GM10248 (cell line): ENCODE measurements at regions not wholly inside any gene's neighbourhood (a gene's known extent, or its start where the extent isn't known, plus 50 kb on each side); places are given as distances from the start of the nearest gene placed in this dataset.

Experiments
- CTCF ChIA-PET: fragments of 300-600 bp; sonication (Branson Sonifier 250); formaldehyde crosslinking; extraction: SDS; loops from one replicate; lab custom pipeline; 2021; ENCODE audit warnings: antibody characterized with exemption; lab: Yijun Ruan, JAX
- POLR2A ChIA-PET: fragments of 350-650 bp; sonication (Branson Sonifier 250); formaldehyde crosslinking; extraction: SDS; loops from one replicate; lab custom pipeline; 2020; ENCODE audit warnings: antibody characterized with exemption; lab: Yijun Ruan, JAX
- DNase-seq: peaks from one replicate; pipeline ENCODE4 v3.0.0; 2012; ENCODE audit errors: extremely low spot score
- TF ChIP-seq, protein P1 (sequence below): IDR thresholded peaks from 2 replicates; pipeline ENCODE4 v1.5.1; 2012; ENCODE audit warnings: mild to moderate bottlenecking, low read depth; ENCODE audit errors: extremely low read depth, missing control alignments, control extremely low read depth

DNA sequence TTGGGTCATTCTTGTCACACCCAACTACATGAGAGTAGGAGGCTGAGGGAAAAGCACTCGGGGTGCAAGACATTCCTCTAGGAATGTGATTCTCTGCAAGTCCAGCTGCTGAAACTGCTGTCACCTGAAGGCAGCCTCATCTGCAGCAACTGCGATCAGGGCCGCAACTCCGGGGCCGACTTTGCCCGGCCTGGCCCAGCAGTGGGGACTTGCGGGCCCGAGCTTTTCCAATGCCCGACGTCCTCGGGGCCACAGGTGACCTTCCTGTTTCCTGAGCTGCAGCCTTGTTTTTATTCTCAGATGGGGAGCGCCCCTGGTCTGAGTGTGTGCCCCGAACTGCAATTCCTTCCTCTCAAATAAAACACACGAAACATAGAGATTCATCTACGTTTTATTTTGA is 104.7 kb upstream of the NKX1-1 start:
- POLR2A ChIA-PET, result no interaction called here
- no peak for DNase-seq
- CTCF ChIA-PET, result no interaction called here
- TF ChIP-seq, protein P1, sequence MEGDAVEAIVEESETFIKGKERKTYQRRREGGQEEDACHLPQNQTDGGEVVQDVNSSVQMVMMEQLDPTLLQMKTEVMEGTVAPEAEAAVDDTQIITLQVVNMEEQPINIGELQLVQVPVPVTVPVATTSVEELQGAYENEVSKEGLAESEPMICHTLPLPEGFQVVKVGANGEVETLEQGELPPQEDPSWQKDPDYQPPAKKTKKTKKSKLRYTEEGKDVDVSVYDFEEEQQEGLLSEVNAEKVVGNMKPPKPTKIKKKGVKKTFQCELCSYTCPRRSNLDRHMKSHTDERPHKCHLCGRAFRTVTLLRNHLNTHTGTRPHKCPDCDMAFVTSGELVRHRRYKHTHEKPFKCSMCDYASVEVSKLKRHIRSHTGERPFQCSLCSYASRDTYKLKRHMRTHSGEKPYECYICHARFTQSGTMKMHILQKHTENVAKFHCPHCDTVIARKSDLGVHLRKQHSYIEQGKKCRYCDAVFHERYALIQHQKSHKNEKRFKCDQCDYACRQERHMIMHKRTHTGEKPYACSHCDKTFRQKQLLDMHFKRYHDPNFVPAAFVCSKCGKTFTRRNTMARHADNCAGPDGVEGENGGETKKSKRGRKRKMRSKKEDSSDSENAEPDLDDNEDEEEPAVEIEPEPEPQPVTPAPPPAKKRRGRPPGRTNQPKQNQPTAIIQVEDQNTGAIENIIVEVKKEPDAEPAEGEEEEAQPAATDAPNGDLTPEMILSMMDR, result no peak

DNA sequence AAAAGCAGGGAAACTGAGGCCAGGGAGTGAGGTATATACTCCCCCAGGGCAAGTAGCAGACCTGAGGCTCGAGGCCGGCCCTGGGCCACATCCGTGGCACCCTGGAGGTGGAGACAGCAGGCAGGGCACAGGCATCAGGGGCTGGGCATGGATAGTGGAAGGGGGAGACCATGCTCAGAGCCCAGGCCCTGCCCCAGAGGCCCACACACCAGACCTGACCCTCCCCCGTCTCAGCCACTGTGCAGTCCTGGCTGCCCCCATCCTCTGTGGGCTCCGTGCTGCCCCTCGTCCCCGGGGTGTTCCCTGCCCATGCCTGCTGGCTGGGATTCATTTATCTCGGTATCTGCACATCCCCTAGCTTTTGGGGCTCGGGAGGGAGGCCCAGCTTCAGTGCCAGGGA is 103.1 kb upstream of the NKX1-1 start:
- DNase-seq, result no peak
- TF ChIP-seq, protein P1, result no peak
- ChIA-PET POLR2A (no interaction called here), CTCF (no interaction called here)

DNA sequence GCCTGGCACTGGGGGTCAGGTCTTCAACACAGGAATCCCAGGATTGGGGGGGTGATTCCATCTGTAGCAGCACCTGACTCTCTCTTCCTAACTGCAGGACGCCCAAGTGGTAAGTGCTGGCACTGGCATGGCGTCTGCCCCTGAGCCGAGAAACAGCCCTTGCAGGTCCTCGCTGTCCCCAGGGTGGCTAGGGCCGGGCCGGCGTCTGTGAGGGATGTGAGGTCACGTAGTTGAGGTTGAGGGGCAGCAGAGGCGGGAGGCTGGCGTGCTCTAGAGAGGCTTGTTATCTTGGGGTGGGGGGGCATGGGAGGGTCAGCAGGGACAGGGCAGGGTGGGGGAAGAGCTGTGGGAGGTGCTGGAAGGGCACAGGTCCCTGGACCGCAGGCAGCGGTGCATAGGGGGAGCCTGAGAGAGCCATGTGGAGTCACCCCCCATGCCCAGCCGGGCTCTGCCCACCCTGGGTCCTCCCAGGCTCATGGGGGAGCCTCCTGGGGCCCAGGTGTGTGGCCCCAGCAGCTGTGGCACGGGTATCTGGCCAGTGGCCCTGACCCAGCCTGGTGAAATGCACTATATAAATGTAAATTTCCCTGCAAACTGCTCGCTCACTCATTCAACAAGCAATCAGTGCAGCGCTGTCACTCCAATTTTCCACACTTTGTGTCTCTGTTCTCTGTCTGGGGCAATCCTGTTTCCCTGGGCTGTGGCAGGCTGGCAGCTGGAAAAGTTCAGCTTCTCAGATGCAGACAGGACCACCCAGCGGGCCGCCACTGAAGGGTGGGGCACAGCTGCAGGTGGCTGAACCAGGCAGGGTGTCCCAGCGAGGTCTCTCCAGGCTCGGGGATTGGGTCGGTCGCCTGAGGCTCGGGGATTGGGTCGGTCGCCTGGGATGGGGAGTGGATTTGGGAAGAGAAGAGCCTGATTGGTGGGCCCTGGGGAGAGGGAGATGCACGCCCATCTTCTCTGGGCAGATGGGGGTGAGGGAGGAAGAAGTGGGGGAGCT is 102.2 kb upstream of the NKX1-1 start:
- TF ChIP-seq, protein P1, result no peak
- ChIA-PET POLR2A (no interaction called here), CTCF (no interaction called here)
- no peak for DNase-seq

DNA sequence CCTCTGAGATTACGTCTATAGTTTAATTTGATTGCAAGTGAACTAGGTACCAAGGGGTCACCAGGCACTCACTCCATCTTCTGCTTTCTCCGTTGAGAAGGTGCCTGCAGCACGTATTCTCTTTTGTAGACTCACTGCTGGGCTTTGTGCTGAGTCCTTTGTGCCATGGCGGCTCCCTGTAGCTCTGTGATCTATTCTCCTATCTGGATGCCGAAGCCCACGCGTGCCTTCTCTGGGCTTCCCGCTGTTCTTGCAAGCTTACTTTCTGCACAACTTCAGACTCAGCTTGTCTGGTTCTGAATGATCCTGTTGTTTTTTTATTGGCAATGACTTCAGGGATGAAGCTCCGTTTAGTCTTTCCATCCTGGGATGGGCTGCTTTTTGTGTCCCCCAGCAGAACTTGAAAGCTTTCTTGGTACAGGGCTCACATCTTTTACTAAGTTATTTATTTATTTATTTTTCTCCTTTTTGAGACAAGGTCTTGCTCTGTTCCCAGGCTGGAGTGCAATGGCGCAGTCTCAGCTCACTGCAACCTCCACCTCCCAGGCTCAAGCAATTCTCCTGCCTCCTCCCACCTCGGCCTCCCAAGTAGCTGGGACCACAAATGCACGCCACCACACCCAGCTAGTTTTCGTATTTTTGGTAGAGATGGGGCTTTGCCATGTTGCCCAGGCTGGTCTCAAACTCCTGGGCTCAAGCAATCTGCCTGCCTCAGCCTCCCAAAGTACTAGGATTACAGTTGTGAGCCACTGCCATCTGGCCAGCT is 100.9 kb upstream of the NKX1-1 start:
- CTCF ChIA-PET, result no interaction called here
- POLR2A ChIA-PET, result no interaction called here
- TF ChIP-seq, protein P1, result no peak
- DNase-seq, result no peak

DNA sequence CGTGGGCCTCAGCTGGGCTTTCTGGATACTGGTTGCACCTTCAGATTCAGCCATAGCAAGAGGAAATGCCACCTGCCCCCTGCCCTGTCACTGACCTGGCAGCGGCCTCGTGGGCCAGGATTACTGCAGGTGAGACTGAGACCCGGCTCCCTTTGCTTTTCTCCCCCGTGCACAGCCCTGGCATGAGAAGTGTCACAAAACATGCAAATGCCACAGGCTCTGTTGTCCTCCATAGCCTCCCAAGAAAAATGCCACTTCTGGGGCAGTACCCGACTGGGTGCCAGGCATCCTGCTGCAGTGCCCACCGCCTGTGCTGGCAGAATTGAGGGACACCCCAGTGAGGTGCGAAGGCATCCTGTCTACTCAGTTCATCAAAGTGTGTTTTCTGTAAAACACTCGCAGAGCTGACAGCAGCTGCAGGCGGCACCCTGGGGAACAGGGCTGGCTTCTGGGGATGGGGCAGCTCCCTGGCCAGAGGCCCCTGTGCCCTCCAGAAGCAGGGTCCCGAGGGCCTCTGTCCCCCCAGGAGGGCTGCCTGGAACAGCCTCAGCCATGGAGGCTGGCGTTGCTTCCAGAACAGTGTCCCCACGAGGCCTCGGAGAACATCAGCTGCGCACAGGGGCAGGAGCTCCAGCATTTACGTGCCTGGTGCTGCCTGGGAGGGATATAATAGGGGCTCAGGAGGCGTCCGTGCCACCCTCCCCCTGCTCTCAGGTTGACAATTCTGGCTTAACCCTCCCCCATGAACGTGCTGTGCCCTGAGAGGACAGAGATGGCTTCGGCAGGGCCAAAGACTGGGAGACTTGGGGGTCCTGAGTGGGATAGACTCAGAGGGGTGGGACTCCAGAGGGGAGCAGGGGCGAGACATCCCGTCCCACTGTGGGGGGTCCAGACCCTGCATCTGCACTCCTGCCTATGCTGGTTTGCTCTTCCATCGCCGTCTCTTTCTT is 99.5 kb upstream of the NKX1-1 start:
- TF ChIP-seq, protein P1, result no peak
- DNase-seq, result no peak
- CTCF ChIA-PET, result no interaction called here
- POLR2A ChIA-PET, result no interaction called here
